Ascending aorta (tissue), 2 donors: ENCODE measurements at regions not wholly inside any gene's neighbourhood (a gene's known extent, or its start where the extent isn't known, plus 50 kb on each side); places are given as distances from the start of the nearest gene placed in this dataset.

ENCODE experiments used
- DNase-seq, 2 donors: peaks; one replicate each; pipeline ENCODE4 v3.0.0-alpha.2; 2019; ENCODE audit warnings: low spot score in 2 of 2
- H3K27ac ChIP-seq, 2 donors: fragments of 200-600 bp; sonication (generic); one replicate each; pipeline ENCODE4 v1.5.1; 2016 to 2017; ENCODE audit warnings: mild to moderate bottlenecking in 1 of 2
- H3K27me3 ChIP-seq: fragments of 200-600 bp; sonication (generic); one replicate; pipeline ENCODE4 v1.5.1; 2017
- H3K36me3 ChIP-seq, 2 donors: fragments of 200-600 bp; sonication (generic); one replicate each; pipeline ENCODE4 v1.5.1; 2016
- H3K4me1 ChIP-seq, 2 donors: fragments of 200-600 bp; sonication (generic); one replicate each; pipeline ENCODE4 v1.5.1; 2016 to 2017; ENCODE audit warnings: mild to moderate bottlenecking in 1 of 2
- H3K4me3 ChIP-seq, 2 donors: fragments of 200-600 bp; sonication (generic); one replicate each; pipeline ENCODE4 v1.5.1; 2016 to 2017; ENCODE audit warnings: mild to moderate bottlenecking in 1 of 2
- H3K9me3 ChIP-seq, 2 donors: fragments of 200-600 bp; sonication (generic); one replicate each; pipeline ENCODE4 v1.5.1; 2016
- CTCF ChIP-seq, 3 experiments: fragments of 200-600 bp in 2 of 3; fragments of 450-650 bp in 1 of 3; sonication (generic) in 2 of 3; IDR thresholded peaks; one replicate each; pipeline ENCODE4 v1.5.1; 2016 to 2019; ENCODE audit warnings: antibody characterized with exemption in 3 of 3, mild to moderate bottlenecking in 1 of 3, moderate library complexity in 1 of 3
- intact Hi-C: fragments of 100-400 bp; cut with DNase I; formaldehyde crosslinking; loops from one replicate; pipeline ENCODE4 v1.15.1; 2023

DNA sequence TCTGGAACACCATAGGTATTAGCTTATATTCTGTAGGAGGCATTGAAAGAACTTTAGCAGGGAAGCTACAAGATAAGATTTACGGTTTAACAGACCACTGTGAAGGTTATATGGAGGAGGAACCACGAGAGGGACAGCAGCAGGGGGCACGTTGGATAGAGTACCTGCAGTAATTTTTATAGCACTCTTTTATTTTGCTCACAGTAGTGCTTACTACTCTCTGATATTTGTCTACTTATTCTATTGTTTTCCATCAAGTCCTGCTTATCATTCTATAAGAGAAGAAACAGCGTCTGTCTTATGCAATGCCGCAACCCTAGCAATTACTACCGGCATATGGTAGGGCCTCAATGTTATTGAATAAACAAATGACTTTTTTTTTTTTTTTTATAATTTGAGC is 122.5 kb downstream of the PCDH7 start:
- no peak for TF ChIP-seq CTCF (IDR thresholded peaks at IDR 0.05)
- H3K9me3 ChIP-seq: no peaks in the 10 kb centered on the region
- no peak overlapping the region for H3K27ac ChIP-seq
- DNase-seq: no peak
- intact Hi-C loops: no loop called here
- H3K4me1 ChIP-seq: peaks cover 3 to 28% of the 10 kb centered on the region in 2 donors
- no peaks in the 10 kb centered on the region for H3K36me3 ChIP-seq
- H3K4me3 ChIP-seq: no peak overlapping the region
- H3K27me3 ChIP-seq: no peaks in the 10 kb centered on the region

- TF ChIP-seq CTCF (IDR thresholded peaks at IDR 0.05): no peak
- no peak for DNase-seq
- H3K9me3 ChIP-seq: no peaks in the 10 kb centered on the region
- H3K4me3 ChIP-seq: no peak overlapping the region
- intact Hi-C loops: no loop called here
- no peaks in the 10 kb centered on the region for H3K27me3 ChIP-seq
- H3K36me3 ChIP-seq: no peaks in the 10 kb centered on the region
- no peak overlapping the region for H3K27ac ChIP-seq
- peaks cover 3 to 23% of the 10 kb centered on the region in 2 donors for H3K4me1 ChIP-seq
Observed at GRCh38 chr4:30844861-30845582, 124.9 kb downstream of the PCDH7 start.

DNA sequence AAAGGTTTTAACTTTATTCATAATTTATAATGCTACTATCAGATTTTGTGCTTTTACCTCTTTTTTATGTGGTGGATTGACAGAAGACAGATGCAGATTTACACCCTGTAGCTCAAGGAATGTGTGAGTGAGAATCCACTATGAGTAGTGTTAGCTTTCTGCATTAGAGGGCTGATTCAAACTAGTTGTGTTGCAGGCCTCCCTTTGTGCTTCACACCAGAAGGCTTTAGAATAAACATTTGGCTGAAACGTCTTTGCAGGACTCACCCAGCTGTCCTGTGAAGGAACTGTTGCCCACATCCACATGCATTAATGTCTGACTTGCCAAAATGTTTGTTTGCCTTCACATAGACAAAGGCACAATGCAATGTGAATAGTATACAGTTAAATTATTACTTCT is 127.0 kb downstream of the PCDH7 start:
- H3K36me3 ChIP-seq: no peaks in the 10 kb centered on the region
- H3K4me1 ChIP-seq: peaks cover 6 to 19% of the 10 kb centered on the region in 2 donors
- intact Hi-C loops: no loop called here
- H3K27me3 ChIP-seq: no peaks in the 10 kb centered on the region
- H3K27ac ChIP-seq: no peak overlapping the region
- no peak for TF ChIP-seq CTCF (IDR thresholded peaks at IDR 0.05)
- H3K9me3 ChIP-seq: no peaks in the 10 kb centered on the region
- no peak overlapping the region for H3K4me3 ChIP-seq
- DNase-seq: no peak

DNA sequence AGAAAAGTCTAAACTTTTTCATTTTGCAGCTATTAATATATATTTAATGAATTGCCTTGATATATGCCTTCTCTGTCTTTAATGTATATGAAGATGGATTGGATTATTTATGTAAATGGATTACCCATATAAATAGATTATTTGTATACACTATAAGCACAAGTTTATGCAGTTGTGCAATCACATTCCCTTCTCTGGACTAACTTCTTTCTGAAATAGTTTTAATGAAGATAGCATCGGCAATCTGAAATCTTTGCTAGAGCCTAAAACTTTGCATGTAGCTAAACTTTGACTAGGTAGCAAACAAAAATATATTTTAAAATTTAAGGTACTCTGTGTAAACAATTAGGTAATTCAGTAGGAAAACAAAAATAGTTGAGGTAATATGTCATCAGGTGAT is 127.8 kb downstream of the PCDH7 start:
- intact Hi-C loops: no loop called here
- TF ChIP-seq CTCF (IDR thresholded peaks at IDR 0.05): no peak
- DNase-seq: no peak
- H3K4me1 ChIP-seq: peaks cover 6 to 19% of the 10 kb centered on the region in 2 donors
- H3K27ac ChIP-seq: no peak overlapping the region
- no peak overlapping the region for H3K4me3 ChIP-seq
- no peaks in the 10 kb centered on the region for H3K27me3 ChIP-seq
- H3K9me3 ChIP-seq: no peaks in the 10 kb centered on the region
- H3K36me3 ChIP-seq: no peaks in the 10 kb centered on the region

GRCh38 chr4:30854531-30854930 is 134.4 kb downstream of the PCDH7 start:
- H3K4me1 ChIP-seq: peaks cover 11 to 19% of the 10 kb centered on the region in 2 donors
- H3K9me3 ChIP-seq: no peaks in the 10 kb centered on the region
- intact Hi-C loops: no loop called here
- DNase-seq: no peak
- H3K4me3 ChIP-seq: no peak overlapping the region
- no peaks in the 10 kb centered on the region for H3K36me3 ChIP-seq
- H3K27me3 ChIP-seq: no peaks in the 10 kb centered on the region
- no peak overlapping the region for H3K27ac ChIP-seq
- no peak for TF ChIP-seq CTCF (IDR thresholded peaks at IDR 0.05)

GRCh38 chr4:30855232-30855631 is 135.1 kb downstream of the PCDH7 start:
- no peak for TF ChIP-seq CTCF (IDR thresholded peaks at IDR 0.05)
- no peak overlapping the region for H3K4me3 ChIP-seq
- H3K36me3 ChIP-seq: no peaks in the 10 kb centered on the region
- peaks cover 11 to 19% of the 10 kb centered on the region in 2 donors for H3K4me1 ChIP-seq
- intact Hi-C loops: no loop called here
- H3K27me3 ChIP-seq: no peaks in the 10 kb centered on the region
- no peak for DNase-seq
- no peaks in the 10 kb centered on the region for H3K9me3 ChIP-seq
- H3K27ac ChIP-seq: peak overlapping the region in 1 of 2 donors; percentile 14
